ENCODE measurements at regions not wholly inside any gene's neighbourhood (a gene's known extent, or its start where the extent isn't known, plus 50 kb on each side); places are given as distances from the start of the nearest gene placed in this dataset.

GRCh38 chr9:72462340-72462739 is 59.1 kb upstream of the TMC1 start:
- Histone ChIP-seq H3K4me3 (no peak overlapping the region), H3K27me3 (no peaks in the 10 kb centered on the region), H3K27ac (no peak overlapping the region), H3K9me3 (no peaks in the 10 kb centered on the region), H3K4me1 (peaks cover 0 to 5% of the 10 kb centered on the region in 2 donors), H3K36me3 (no peaks in the 10 kb centered on the region)
- intact Hi-C loops (cut with DNase I; ENCODE audit: low total_unique reads), result no loop called here
- DNase-seq (no peak), ATAC-seq (no peak)
- TF ChIP-seq POLR2A (IDR thresholded peaks at IDR 0.05), result no peak
- no peak for TF ChIP-seq CTCF (IDR thresholded peaks at IDR 0.05 in 4 of 5, conservative IDR thresholded peaks at IDR 0.05 in 1 of 5)
- in situ Hi-C loops (cut with MboI; ENCODE audit: low sequenced_read_pairs in 4 of 4), result no loop called here

- intact Hi-C loops (cut with DNase I; ENCODE audit: low total_unique reads) (no loop called here), in situ Hi-C loops (cut with MboI; ENCODE audit: low sequenced_read_pairs in 4 of 4) (no loop called here)
These were observed 60.8 kb upstream of the TMC1 start for GRCh38 chr9:72460342-72461312.

GRCh38 chr9:72459308-72459707 is 62.1 kb upstream of the TMC1 start:
- Histone ChIP-seq H3K4me3 (no peak overlapping the region), H3K27ac (no peak overlapping the region), H3K36me3 (no peaks in the 10 kb centered on the region), H3K27me3 (no peaks in the 10 kb centered on the region), H3K9me3 (no peaks in the 10 kb centered on the region), H3K4me1 (no peaks in the 10 kb centered on the region)
- in situ Hi-C loops (cut with MboI; ENCODE audit: low sequenced_read_pairs in 4 of 4) (no loop called here), intact Hi-C loops (cut with DNase I; ENCODE audit: low total_unique reads) (no loop called here)
- DNase-seq (no peak), ATAC-seq (no peak)
- TF ChIP-seq POLR2A (IDR thresholded peaks at IDR 0.05), result no peak
- TF ChIP-seq CTCF (IDR thresholded peaks at IDR 0.05 in 4 of 5, conservative IDR thresholded peaks at IDR 0.05 in 1 of 5), result no peak

More at GRCh38 chr9:72460342-72461312, 60.8 kb upstream of the TMC1 start:
- Histone ChIP-seq H3K4me1 (peaks cover 0 to 5% of the 10 kb centered on the region in 2 donors), H3K27me3 (no peaks in the 10 kb centered on the region), H3K27ac (no peak overlapping the region), H3K36me3 (no peaks in the 10 kb centered on the region), H3K9me3 (no peaks in the 10 kb centered on the region), H3K4me3 (no peak overlapping the region)
- DNase-seq (no peak), ATAC-seq (no peak)
- TF ChIP-seq CTCF (IDR thresholded peaks at IDR 0.05 in 4 of 5, conservative IDR thresholded peaks at IDR 0.05 in 1 of 5) (no peak), POLR2A (IDR thresholded peaks at IDR 0.05) (no peak)

- no peak overlapping the region for H3K27ac ChIP-seq
- intact Hi-C loops (cut with DNase I; ENCODE audit: low total_unique reads), result no loop called here
- DNase-seq, result no peak
- H3K4me1 ChIP-seq, result no peaks in the 10 kb centered on the region
- H3K36me3 ChIP-seq, result no peaks in the 10 kb centered on the region
- in situ Hi-C loops (cut with MboI; ENCODE audit: low sequenced_read_pairs in 4 of 4), result no loop called here
- H3K9me3 ChIP-seq, result no peaks in the 10 kb centered on the region
- TF ChIP-seq POLR2A (IDR thresholded peaks at IDR 0.05), result no peak
- no peak for TF ChIP-seq CTCF (IDR thresholded peaks at IDR 0.05 in 4 of 5, conservative IDR thresholded peaks at IDR 0.05 in 1 of 5)
- no peak overlapping the region for H3K4me3 ChIP-seq
- ATAC-seq, result no peak
- no peaks in the 10 kb centered on the region for H3K27me3 ChIP-seq
These were observed 63.3 kb upstream of the TMC1 start for GRCh38 chr9:72458153-72458552.

Measured in gastrocnemius medialis (tissue), 4 donors.